NCI-H748 treated with DMSO at 0.1 percent for 48 hours (cell line): ENCODE measurements at regions not wholly inside any gene's neighbourhood (a gene's known extent, or its start where the extent isn't known, plus 50 kb on each side); places are given as distances from the start of the nearest gene placed in this dataset.

Experiments used
- DNase-seq: peaks from one replicate; lab custom pipeline; 2025; lab: John Stamatoyannopoulos, UW

GRCh38 chrX:68894513-68895340 is 65.9 kb downstream of the EFNB1 start:
- DNase-seq: no peak

DNA sequence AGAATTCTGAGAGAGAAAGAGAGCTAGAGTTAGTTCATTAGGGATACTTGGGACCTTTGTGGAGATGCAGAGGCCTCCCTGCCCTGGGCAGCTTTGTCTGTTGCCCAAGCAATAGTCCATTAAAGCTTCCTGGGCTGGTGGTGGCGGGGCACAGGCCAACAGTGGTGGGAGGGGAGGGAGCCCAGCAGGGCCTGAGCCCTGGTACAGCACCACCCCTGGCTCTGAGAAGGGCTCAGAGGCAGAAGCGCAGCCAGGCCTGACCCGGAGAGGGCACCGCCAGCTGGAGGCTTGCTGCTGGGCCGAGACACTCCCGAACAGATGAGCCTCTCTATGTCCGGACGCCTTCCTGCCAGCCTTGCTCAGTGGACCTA is 65.3 kb downstream of the EFNB1 start:
- no peak for DNase-seq

DNA sequence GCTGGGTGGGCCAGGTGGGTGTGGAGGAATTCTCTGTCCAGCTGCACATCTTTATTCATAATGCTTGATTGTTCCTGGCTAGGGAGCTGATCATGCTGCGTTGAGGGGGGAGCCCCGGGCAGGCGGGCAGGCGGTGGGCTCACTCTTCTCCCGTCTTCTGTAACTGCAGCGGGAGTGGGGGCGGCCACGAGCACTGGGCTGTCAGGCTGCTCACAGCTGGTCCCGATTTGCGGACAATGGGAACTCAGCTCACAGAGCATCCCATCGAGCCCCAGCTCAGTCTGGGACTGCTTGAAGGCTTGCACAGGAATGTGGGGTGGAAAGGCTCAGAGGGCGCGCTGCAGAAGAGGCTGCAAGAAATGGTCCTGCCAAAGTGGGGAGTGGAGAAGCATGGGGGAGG is 63.8 kb downstream of the EFNB1 start:
- no peak for DNase-seq

GRCh38 chrX:68892134-68892533 is 63.3 kb downstream of the EFNB1 start:
- DNase-seq: no peak
